GM23338 (cell line): ENCODE measurements at regions not wholly inside any gene's neighbourhood (a gene's known extent, or its start where the extent isn't known, plus 50 kb on each side); places are given as distances from the start of the nearest gene placed in this dataset.

Source experiments
- ATAC-seq: fragments of 200-7000 bp; cut with Tn5 transposase; 3 replicates; pipeline ENCODE4 v1.9.1; 2020
- DNase-seq: peaks from one replicate; pipeline ENCODE4 v3.0.0-alpha.2; 2015; ENCODE audit warnings: low spot score
- H2AFZ ChIP-seq: fragments of 200-600 bp; sonication (generic); 2 replicates; pipeline ENCODE4 v1.8.0; 2016; ENCODE audit warnings: antibody characterized with exemption, mild to moderate bottlenecking, moderate library complexity
- H3F3A ChIP-seq: fragments of 200-600 bp; sonication (generic); replicated peaks from 2 replicates; pipeline ENCODE4 v1.8.0; 2017; ENCODE audit warnings: antibody characterized with exemption, mixed run types, low read depth
- H3K27ac ChIP-seq: fragments of 200-600 bp; sonication (generic); 2 replicates; pipeline ENCODE4 v1.6.1; 2016; ENCODE audit warnings: low read depth
- H3K27me3 ChIP-seq: fragments of 200-600 bp; sonication (generic); 2 replicates; pipeline ENCODE4 v1.8.0; 2016; ENCODE audit warnings: mild to moderate bottlenecking, mixed run types, moderate library complexity; ENCODE audit not compliant: insufficient read depth
- H3K36me3 ChIP-seq: fragments of 200-600 bp; sonication (generic); 2 replicates; pipeline ENCODE4 v1.8.0; 2016; ENCODE audit warnings: mild to moderate bottlenecking; ENCODE audit not compliant: insufficient read depth
- H3K4me1 ChIP-seq: fragments of 200-600 bp; sonication (generic); 2 replicates; pipeline ENCODE4 v1.8.0; 2016; ENCODE audit warnings: mild to moderate bottlenecking, moderate library complexity; ENCODE audit not compliant: insufficient read depth
- H3K4me2 ChIP-seq: fragments of 200-600 bp; sonication (generic); 2 replicates; pipeline ENCODE4 v1.7.1; 2017; ENCODE audit warnings: mixed run types
- H3K4me3 ChIP-seq: fragments of 200-600 bp; sonication (generic); 2 replicates; pipeline ENCODE4 v1.6.1; 2016; ENCODE audit warnings: mixed run types
- H3K79me2 ChIP-seq: fragments of 200-600 bp; sonication (generic); replicated peaks from 2 replicates; pipeline ENCODE4 v1.8.0; 2017; ENCODE audit warnings: mild to moderate bottlenecking; ENCODE audit not compliant: insufficient read depth
- H3K9me2 ChIP-seq: fragments of 200-600 bp; sonication (generic); 2 replicates; pipeline ENCODE4 v1.8.0; 2017; ENCODE audit not compliant: insufficient read depth
- H4K20me1 ChIP-seq: fragments of 200-600 bp; sonication (generic); replicated peaks from 2 replicates; pipeline ENCODE4 v1.8.0; 2017; ENCODE audit warnings: mild to moderate bottlenecking; ENCODE audit not compliant: insufficient read depth
- H3K27ac Mint-ChIP-seq: 2 replicates; pipeline ENCODE4 v1.8.0; 2020; ENCODE audit warnings: inconsistent platforms, mild to moderate bottlenecking, moderate library complexity, mixed read lengths
- H3K27me3 Mint-ChIP-seq: 3 replicates; pipeline ENCODE4 v1.8.0; 2022; ENCODE audit warnings: low read depth, mild to moderate bottlenecking, moderate library complexity, mixed read lengths, inconsistent platforms; ENCODE audit not compliant: insufficient read depth, poor library complexity
- H3K36me3 Mint-ChIP-seq: 3 replicates; pipeline ENCODE4 v1.8.0; 2021; ENCODE audit warnings: low read depth, mild to moderate bottlenecking, inconsistent platforms, moderate library complexity, mixed read lengths
- H3K4me1 Mint-ChIP-seq: 3 replicates; pipeline ENCODE4 v1.8.0; 2020; ENCODE audit warnings: mild to moderate bottlenecking, inconsistent platforms, mixed read lengths
- H3K4me3 Mint-ChIP-seq: 3 replicates; pipeline ENCODE4 v1.8.0; 2021; ENCODE audit warnings: moderate library complexity, mild to moderate bottlenecking, inconsistent platforms, mixed read lengths
- H3K9me3 Mint-ChIP-seq: 3 replicates; pipeline ENCODE4 v1.8.0; 2020; ENCODE audit warnings: moderate library complexity, mild to moderate bottlenecking, inconsistent platforms, mixed read lengths
- CREB1 ChIP-seq: fragments of 250-450 bp; sonication (Bioruptor Pico); IDR thresholded peaks from 2 replicates; pipeline ENCODE4 v1.5.0; 2020; ENCODE audit warnings: low read depth, mild to moderate bottlenecking, moderate library complexity
- CTCF ChIP-seq, 2 experiments: fragments of 200-600 bp in 1 of 2; sonication (generic) in 1 of 2; conservative IDR thresholded peaks; 2 replicates each; pipeline versions ENCODE4 v1.5.1 to v1.6.1; 2016 to 2017; ENCODE audit warnings: antibody characterized with exemption in 2 of 2, low read depth in 2 of 2, mild to moderate bottlenecking in 2 of 2, moderate library complexity in 1 of 2
- ETS1 ChIP-seq: IDR thresholded peaks from 2 replicates; pipeline ENCODE4 v1.6.1; 2016; ENCODE audit warnings: antibody characterized with exemption
- EZH2 ChIP-seq: fragments of 200-600 bp; sonication (generic); IDR thresholded peaks from one replicate; pipeline ENCODE4 v1.8.0; 2017; ENCODE audit warnings: antibody characterized with exemption, mild to moderate bottlenecking, low read depth; ENCODE audit not compliant: unreplicated experiment
- EZH2phosphoT487 ChIP-seq: fragments of 200-600 bp; sonication (generic); IDR thresholded peaks from one replicate; pipeline ENCODE4 v1.8.1; 2018; ENCODE audit warnings: antibody characterized with exemption; ENCODE audit not compliant: unreplicated experiment
- JUNB ChIP-seq: IDR thresholded peaks from one replicate; pipeline ENCODE4 v1.6.1; 2016; ENCODE audit warnings: antibody characterized with exemption; ENCODE audit not compliant: unreplicated experiment
- NANOG ChIP-seq: IDR thresholded peaks from 2 replicates; pipeline ENCODE4 v1.6.1; 2016; ENCODE audit warnings: antibody characterized with exemption, borderline replicate concordance
- POLR2AphosphoS5 ChIP-seq: IDR thresholded peaks from 2 replicates; pipeline ENCODE4 v1.6.1; 2016; ENCODE audit warnings: antibody characterized with exemption, low read depth
- REST ChIP-seq: IDR thresholded peaks from one replicate; pipeline ENCODE4 v1.6.1; 2018; ENCODE audit warnings: antibody characterized with exemption; ENCODE audit not compliant: unreplicated experiment
- STAT1 ChIP-seq: IDR thresholded peaks from one replicate; pipeline ENCODE4 v1.6.1; 2016; ENCODE audit warnings: antibody characterized with exemption; ENCODE audit not compliant: unreplicated experiment
- ZNF114 ChIP-seq: fragments of 250-450 bp; sonication (Bioruptor Pico); IDR thresholded peaks from 2 replicates; pipeline ENCODE4 v1.5.0; 2020; ENCODE audit warnings: mild to moderate bottlenecking, moderate library complexity
- ZNF331 ChIP-seq: fragments of 250-450 bp; sonication (Bioruptor Pico); IDR thresholded peaks from 2 replicates; pipeline ENCODE4 v1.5.0; 2020; ENCODE audit warnings: low read depth, mild to moderate bottlenecking, moderate library complexity
- ZNF462 ChIP-seq: fragments of 250-450 bp; sonication (Bioruptor Pico); IDR thresholded peaks from 2 replicates; pipeline ENCODE4 v1.5.0; 2020; ENCODE audit warnings: mild to moderate bottlenecking, moderate library complexity

- TF ChIP-seq ZNF331 (CRISPR knock-in tag) = no peak
These were observed 94.2 kb upstream of the SSTR1 start (continued) for GRCh38 chr14:38113546-38113945.

- peaks cover 33% of the 10 kb centered on the region for H3K4me1 Mint-ChIP-seq
- peaks cover 3% of the 10 kb centered on the region for H3K27me3 Mint-ChIP-seq
- DNase-seq (no peak), ATAC-seq (no peak)
- H3K79me2 ChIP-seq = no peaks in the 10 kb centered on the region
- H3K9me2 ChIP-seq = no peaks in the 10 kb centered on the region; the same call in 1 of the 2 replicates
- no peak overlapping the region for H3K4me2 ChIP-seq
- no peak overlapping the region for H3K4me3 ChIP-seq
- H3K9me3 Mint-ChIP-seq = peaks cover 16% of the 10 kb centered on the region
- H3K27ac Mint-ChIP-seq = no peak overlapping the region
- peaks cover 29% of the 10 kb centered on the region for H3K4me1 ChIP-seq
- H3K4me3 Mint-ChIP-seq = no peak overlapping the region
- H2AFZ ChIP-seq = no peak overlapping the region
- no peak overlapping the region for H3K27ac ChIP-seq
- H3F3A ChIP-seq = no peaks in the 10 kb centered on the region
- H3K36me3 Mint-ChIP-seq = peaks cover 19% of the 10 kb centered on the region
- no peaks in the 10 kb centered on the region for H3K36me3 ChIP-seq
- TF ChIP-seq ETS1 (no peak), CTCF (conservative IDR thresholded peaks at IDR 0.05; ENCODE audit: low read depth in 2 of 2) (no peak), NANOG (no peak), EZH2 (no peak), REST (no peak), ZNF462 (CRISPR knock-in tag) (no peak), CREB1 (CRISPR knock-in tag) (no peak), ZNF331 (CRISPR knock-in tag) (no peak), JUNB (no peak), ZNF114 (CRISPR knock-in tag) (no peak), EZH2phosphoT487 (no peak), POLR2AphosphoS5 (no peak), STAT1 (no peak)
- no peaks in the 10 kb centered on the region for H3K27me3 ChIP-seq
- H4K20me1 ChIP-seq = no peaks in the 10 kb centered on the region
These were observed 90.8 kb upstream of the SSTR1 start for GRCh38 chr14:38116895-38117294.
